Uterus (tissue), 3 donors: ENCODE measurements at regions not wholly inside any gene's neighbourhood (a gene's known extent, or its start where the extent isn't known, plus 50 kb on each side); places are given as distances from the start of the nearest gene placed in this dataset.

Experiments
- DNase-seq, 2 donors: peaks; one replicate each; pipeline ENCODE4 v3.0.0-alpha.2; 2019 to 2020
- H3K27ac ChIP-seq, 2 donors: fragments of 200-600 bp; sonication (generic); 1 replicate in 1 of 2; 2 replicates in 1 of 2; pipeline ENCODE4 v1.5.1; 2016 to 2018
- H3K27me3 ChIP-seq, 2 donors: fragments of 200-600 bp; sonication (generic); one replicate each; pipeline ENCODE4 v1.5.1; 2018 to 2019; ENCODE audit warnings: control low read depth in 1 of 2
- H3K36me3 ChIP-seq, 2 donors: fragments of 200-600 bp; sonication (generic); one replicate each; pipeline ENCODE4 v1.5.1; 2019; ENCODE audit warnings: control low read depth in 1 of 2
- H3K4me1 ChIP-seq, 2 donors: fragments of 200-600 bp; sonication (generic); one replicate each; pipeline ENCODE4 v1.5.1; 2018 to 2019; ENCODE audit warnings: control low read depth in 1 of 2
- H3K4me3 ChIP-seq, 2 donors: fragments of 200-600 bp; sonication (generic); 1 replicate in 1 of 2; 2 replicates in 1 of 2; pipeline ENCODE4 v1.5.1; 2018 to 2019; ENCODE audit warnings: mild to moderate bottlenecking in 1 of 2
- H3K9me3 ChIP-seq, 2 donors: fragments of 200-600 bp; sonication (generic); one replicate each; pipeline ENCODE4 v1.5.1; 2019; ENCODE audit warnings: control low read depth in 1 of 2
- CTCF ChIP-seq, 4 experiments: fragments of 200-600 bp in 2 of 4; fragments of 450-650 bp in 2 of 4; sonication (generic) in 2 of 4; IDR thresholded peaks; one replicate each; pipeline ENCODE4 v1.5.1; 2016 to 2019; ENCODE audit warnings: antibody characterized with exemption in 4 of 4, mild to moderate bottlenecking in 2 of 4, moderate library complexity in 1 of 4
- POLR2A ChIP-seq, 2 donors: fragments of 450-650 bp; IDR thresholded peaks; one replicate each; pipeline ENCODE4 v1.6.1; 2016; ENCODE audit warnings: antibody characterized with exemption in 2 of 2, mild to moderate bottlenecking in 1 of 2, moderate library complexity in 1 of 2
- intact Hi-C: fragments of 100-400 bp; cut with DNase I; formaldehyde crosslinking; loops from one replicate; pipeline ENCODE4 v1.15.1; 2023; ENCODE audit warnings: low total_unique reads
- donor health status: DM: yes; HTN: yes; CAD: no.

DNA sequence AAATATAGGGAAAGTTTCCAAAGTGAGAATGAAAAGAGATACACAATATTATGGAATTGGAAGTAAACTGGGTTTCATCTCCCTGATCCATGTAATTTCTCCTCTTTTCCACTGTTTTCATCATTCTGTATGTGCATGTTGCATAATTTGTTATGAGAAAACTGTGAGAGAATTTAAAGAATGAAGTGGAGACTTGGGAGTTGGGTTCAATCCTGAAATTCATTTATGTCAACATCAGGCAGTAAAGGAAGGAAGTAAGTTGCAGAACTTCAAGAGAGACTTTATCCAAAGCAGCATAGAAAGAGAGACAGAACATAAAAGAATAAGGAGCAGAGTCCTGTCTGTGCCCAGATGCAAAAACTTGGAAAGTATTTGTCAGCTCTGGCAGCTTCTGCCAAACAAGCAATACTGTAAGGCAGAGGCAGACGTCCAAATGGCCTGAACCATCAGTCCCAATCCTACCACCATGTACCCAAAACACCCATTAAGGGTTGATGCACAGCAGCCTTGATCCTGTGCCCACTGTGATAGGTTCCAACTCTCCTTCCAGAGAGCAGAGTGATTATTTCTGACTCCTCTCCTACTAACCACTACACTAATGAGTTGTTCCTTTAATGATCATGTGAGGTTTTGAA, 425.3 kb upstream of the CDH6 start:
- intact Hi-C loops: no loop called here
- no peaks in the 10 kb centered on the region for H3K27me3 ChIP-seq
- no peaks in the 10 kb centered on the region for H3K36me3 ChIP-seq
- no peak for TF ChIP-seq CTCF (IDR thresholded peaks at IDR 0.05)
- no peak for TF ChIP-seq POLR2A (IDR thresholded peaks at IDR 0.05)
- no peak for DNase-seq
- H3K27ac ChIP-seq: no peak overlapping the region
- H3K4me1 ChIP-seq: no peaks in the 10 kb centered on the region
- no peak overlapping the region for H3K4me3 ChIP-seq
- no peaks in the 10 kb centered on the region for H3K9me3 ChIP-seq

- TF ChIP-seq POLR2A (IDR thresholded peaks at IDR 0.05) (no peak), CTCF (IDR thresholded peaks at IDR 0.05) (no peak)
- no peak overlapping the region for H3K4me3 ChIP-seq
- DNase-seq: no peak
- intact Hi-C loops: no loop called here
- no peak overlapping the region for H3K27ac ChIP-seq
- no peaks in the 10 kb centered on the region for H3K9me3 ChIP-seq
- no peaks in the 10 kb centered on the region for H3K27me3 ChIP-seq
- no peaks in the 10 kb centered on the region for H3K36me3 ChIP-seq
- no peaks in the 10 kb centered on the region for H3K4me1 ChIP-seq
Measured at GRCh38 chr5:30765706-30766105, 427.8 kb upstream of the CDH6 start.

DNA sequence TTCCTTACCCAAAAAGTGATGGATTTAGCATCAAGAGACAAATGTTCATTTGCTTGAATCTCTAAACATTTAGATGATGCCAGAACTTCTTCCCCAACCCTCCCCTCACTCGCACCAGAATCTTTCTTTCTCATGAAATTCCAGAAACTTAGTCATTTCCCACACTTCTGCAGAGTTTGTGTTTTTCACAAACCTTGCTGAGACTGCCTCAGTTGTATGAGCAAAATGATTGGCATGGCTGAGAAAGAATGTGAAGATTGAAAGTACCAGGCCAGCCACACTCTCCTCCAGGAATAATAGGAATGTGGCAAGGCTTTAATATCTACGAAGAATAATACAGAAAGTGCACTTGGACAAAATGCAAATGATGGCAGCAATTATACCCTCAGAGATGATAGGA, 428.3 kb upstream of the CDH6 start:
- H3K36me3 ChIP-seq: no peaks in the 10 kb centered on the region
- intact Hi-C loops: no loop called here
- no peak for DNase-seq
- H3K27me3 ChIP-seq: no peaks in the 10 kb centered on the region
- TF ChIP-seq POLR2A (IDR thresholded peaks at IDR 0.05) (no peak), CTCF (IDR thresholded peaks at IDR 0.05) (no peak)
- no peak overlapping the region for H3K4me3 ChIP-seq
- H3K4me1 ChIP-seq: no peaks in the 10 kb centered on the region
- H3K9me3 ChIP-seq: no peaks in the 10 kb centered on the region
- H3K27ac ChIP-seq: no peak overlapping the region

- TF ChIP-seq CTCF (IDR thresholded peaks at IDR 0.05) (no peak), POLR2A (IDR thresholded peaks at IDR 0.05) (no peak)
- H3K4me3 ChIP-seq: no peak overlapping the region
- no peak for DNase-seq
- no peaks in the 10 kb centered on the region for H3K36me3 ChIP-seq
- no peaks in the 10 kb centered on the region for H3K4me1 ChIP-seq
- intact Hi-C loops: no loop called here
- no peaks in the 10 kb centered on the region for H3K27me3 ChIP-seq
- H3K27ac ChIP-seq: no peak overlapping the region
- no peaks in the 10 kb centered on the region for H3K9me3 ChIP-seq
Measured at GRCh38 chr5:30764704-30765103, 428.8 kb upstream of the CDH6 start.

DNA sequence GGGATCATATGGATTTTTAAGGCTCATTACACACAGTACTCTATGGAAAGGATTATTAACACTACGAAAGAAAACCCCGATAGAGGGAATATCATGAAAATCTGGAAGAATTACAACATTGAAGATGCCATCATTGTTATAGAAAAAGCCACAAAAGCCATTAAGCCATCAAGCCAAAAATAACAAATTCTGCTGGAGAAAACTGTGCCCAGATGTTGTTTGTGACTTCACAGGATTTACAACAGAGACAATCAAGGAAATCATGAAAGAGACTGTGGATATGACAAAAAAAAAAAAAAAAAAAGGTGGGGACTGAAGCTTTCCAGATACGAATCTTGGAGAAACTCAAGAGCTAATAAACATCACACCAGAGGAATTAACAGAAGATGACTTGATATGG, 433.8 kb upstream of the CDH6 start:
- Histone ChIP-seq H3K4me1 (no peaks in the 10 kb centered on the region), H3K36me3 (no peaks in the 10 kb centered on the region), H3K27ac (no peak overlapping the region), H3K27me3 (no peaks in the 10 kb centered on the region), H3K4me3 (no peak overlapping the region), H3K9me3 (no peaks in the 10 kb centered on the region)
- TF ChIP-seq CTCF (IDR thresholded peaks at IDR 0.05): no peak
- no peak for TF ChIP-seq POLR2A (IDR thresholded peaks at IDR 0.05)
- no peak for DNase-seq
- intact Hi-C loops: no loop called here
